ENCODE measurements at regions not wholly inside any gene's neighbourhood (a gene's known extent, or its start where the extent isn't known, plus 50 kb on each side); places are given as distances from the start of the nearest gene placed in this dataset.

- H3K36me3 ChIP-seq (ENCODE audit: control insufficient read depth in 2 of 2, extremely low read depth in 1 of 2, insufficient read depth in 2 of 2, low read length in 2 of 2) = no peaks in the 10 kb centered on the region
- no peaks in the 10 kb centered on the region for H3K4me1 ChIP-seq (ENCODE audit: control insufficient read depth, extremely low read depth, insufficient read depth, low read length)
- FAIRE-seq = no peak
- no peaks in the 10 kb centered on the region for H3K27me3 ChIP-seq (ENCODE audit: control insufficient read depth, extremely low read depth, insufficient read depth, low read length)
- H3K9me3 ChIP-seq (ENCODE audit: control insufficient read depth, low read depth, low read length) = no peaks in the 10 kb centered on the region
- dilution Hi-C loops (cut with MboI; ENCODE audit: extremely low pct_ligation_motif_present, low sequenced_read_pairs) = no loop called here
- no peaks in the 10 kb centered on the region for H4K20me1 ChIP-seq (ENCODE audit: control insufficient read depth, extremely low read depth, insufficient read depth, low read length)
- H3K9me1 ChIP-seq (ENCODE audit: control insufficient read depth, extremely low read depth, insufficient read depth, low read length) = no peaks in the 10 kb centered on the region
- H3K4me3 ChIP-seq (ENCODE audit: control insufficient read depth in 2 of 3, extremely low read depth in 1 of 3, insufficient read depth in 2 of 3, low read depth in 1 of 3, low read length in 3 of 3) = no peak overlapping the region
- H3K4me2 ChIP-seq (ENCODE audit: control insufficient read depth, extremely low read depth, insufficient read depth, low read depth, low read length) = no peak overlapping the region
- H3K27ac ChIP-seq (ENCODE audit: control insufficient read depth, insufficient read depth, low read length) = no peak overlapping the region
- TF ChIP-seq CTCF (optimal IDR thresholded peaks at IDR 0.05 in 1 of 3, IDR thresholded peaks at IDR 0.05 in 1 of 3, conservative IDR thresholded peaks at IDR 0.05 in 1 of 3; ENCODE audit: extremely low read depth in 1 of 3, insufficient read depth in 2 of 3, low read length in 3 of 3) (no peak), EZH2 (IDR thresholded peaks at IDR 0.05; ENCODE audit: low read length) (no peak)
- H3K79me2 ChIP-seq (ENCODE audit: control insufficient read depth, insufficient read depth, low read length) = no peaks in the 10 kb centered on the region
- no peak overlapping the region for H3K9ac ChIP-seq (ENCODE audit: control insufficient read depth, extremely low read depth, insufficient read depth, low read length)
- DNase-seq (ENCODE audit: low read depth, low spot score) = no peak
- H2AFZ ChIP-seq (ENCODE audit: control insufficient read depth, low read length) = no peak overlapping the region
Observed at GRCh38 chr17:55663400-55663799, 59.3 kb downstream of the TMEM100 start.

GRCh38 chr17:55661963-55662834 is 60.5 kb downstream of the TMEM100 start:
- Histone ChIP-seq H3K27me3 (ENCODE audit: control insufficient read depth, extremely low read depth, insufficient read depth, low read length) (no peaks in the 10 kb centered on the region), H3K27ac (ENCODE audit: control insufficient read depth, insufficient read depth, low read length) (no peak overlapping the region), H3K4me1 (ENCODE audit: control insufficient read depth, extremely low read depth, insufficient read depth, low read length) (no peaks in the 10 kb centered on the region), H3K9me3 (ENCODE audit: control insufficient read depth, low read depth, low read length) (no peaks in the 10 kb centered on the region), H2AFZ (ENCODE audit: control insufficient read depth, low read length) (no peak overlapping the region), H3K9ac (ENCODE audit: control insufficient read depth, extremely low read depth, insufficient read depth, low read length) (no peak overlapping the region), H3K4me3 (ENCODE audit: control insufficient read depth in 2 of 3, extremely low read depth in 1 of 3, insufficient read depth in 2 of 3, low read depth in 1 of 3, low read length in 3 of 3) (no peak overlapping the region), H3K4me2 (ENCODE audit: control insufficient read depth, extremely low read depth, insufficient read depth, low read depth, low read length) (no peak overlapping the region), H4K20me1 (ENCODE audit: control insufficient read depth, extremely low read depth, insufficient read depth, low read length) (no peaks in the 10 kb centered on the region), H3K79me2 (ENCODE audit: control insufficient read depth, insufficient read depth, low read length) (no peaks in the 10 kb centered on the region), H3K36me3 (ENCODE audit: control insufficient read depth in 2 of 2, extremely low read depth in 1 of 2, insufficient read depth in 2 of 2, low read length in 2 of 2) (no peaks in the 10 kb centered on the region), H3K9me1 (ENCODE audit: control insufficient read depth, extremely low read depth, insufficient read depth, low read length) (no peaks in the 10 kb centered on the region)
- TF ChIP-seq EZH2 (IDR thresholded peaks at IDR 0.05; ENCODE audit: low read length) = no peak
- TF ChIP-seq CTCF (optimal IDR thresholded peaks at IDR 0.05 in 1 of 3, IDR thresholded peaks at IDR 0.05 in 1 of 3, conservative IDR thresholded peaks at IDR 0.05 in 1 of 3; ENCODE audit: extremely low read depth in 1 of 3, insufficient read depth in 2 of 3, low read length in 3 of 3) = no peak
- dilution Hi-C loops (cut with MboI; ENCODE audit: extremely low pct_ligation_motif_present, low sequenced_read_pairs) = no loop called here
- DNase-seq (ENCODE audit: low read depth, low spot score) (no peak), FAIRE-seq (no peak)

Measured in keratinocyte (primary cell).